HG03139 (cell line): ENCODE measurements at regions not wholly inside any gene's neighbourhood (a gene's known extent, or its start where the extent isn't known, plus 50 kb on each side); places are given as distances from the start of the nearest gene placed in this dataset.

Experiments
- ATAC-seq: cut with Tn5 transposase; IDR thresholded peaks from one replicate; pipeline ENCODE4 v1.9.1; 2021; ENCODE audit not compliant: unreplicated experiment

DNA sequence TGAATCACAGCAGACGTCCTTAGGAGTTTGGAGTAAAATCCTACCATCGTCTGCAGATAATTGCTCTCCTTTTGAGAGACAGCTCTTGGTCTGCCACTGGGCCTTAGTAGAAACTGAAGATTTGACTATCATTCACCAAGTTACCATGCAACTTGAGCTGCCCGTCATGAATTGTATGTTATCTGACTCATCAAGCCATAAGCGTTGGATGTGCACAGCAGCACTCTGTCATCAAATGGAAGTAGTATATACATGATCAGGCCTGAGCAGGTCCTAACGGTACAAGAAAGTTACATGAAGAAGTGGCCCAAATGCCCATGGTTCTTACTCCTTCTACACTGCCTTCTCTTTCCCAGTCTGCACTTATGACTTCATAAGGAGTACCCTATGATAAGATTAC, 317.8 kb downstream of the GPATCH2 start:
- ATAC-seq = no peak

- no peak for ATAC-seq
These were observed 319.1 kb downstream of the GPATCH2 start for GRCh38 chr1:217311766-217312165.

- no peak for ATAC-seq
These were observed 319.6 kb downstream of the GPATCH2 start for GRCh38 chr1:217311269-217311668.

DNA sequence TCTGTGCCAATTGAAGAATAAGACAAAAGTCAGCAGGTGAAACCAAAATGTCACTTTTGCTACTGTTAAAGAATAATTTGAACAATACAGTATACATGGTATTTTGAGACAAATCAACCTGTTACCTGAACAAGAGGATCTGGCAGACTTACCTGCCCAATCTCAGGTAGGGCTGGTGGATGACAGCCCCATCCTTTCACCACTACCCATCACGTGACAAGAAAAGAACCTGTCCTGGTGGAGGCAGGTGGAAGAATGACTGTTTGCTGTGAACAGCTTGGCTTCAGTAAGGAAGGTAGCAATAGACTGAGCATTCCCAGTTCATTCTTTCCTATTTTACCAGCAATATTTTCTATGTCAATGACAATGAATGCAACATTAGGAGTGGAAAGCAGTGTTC, 349.6 kb downstream of the GPATCH2 start:
- ATAC-seq = no peak

- no peak for ATAC-seq
These were observed 355.1 kb downstream of the GPATCH2 start for GRCh38 chr1:217275655-217276398.

GRCh38 chr1:217274927-217275654, 355.8 kb downstream of the GPATCH2 start:
- no peak for ATAC-seq

DNA sequence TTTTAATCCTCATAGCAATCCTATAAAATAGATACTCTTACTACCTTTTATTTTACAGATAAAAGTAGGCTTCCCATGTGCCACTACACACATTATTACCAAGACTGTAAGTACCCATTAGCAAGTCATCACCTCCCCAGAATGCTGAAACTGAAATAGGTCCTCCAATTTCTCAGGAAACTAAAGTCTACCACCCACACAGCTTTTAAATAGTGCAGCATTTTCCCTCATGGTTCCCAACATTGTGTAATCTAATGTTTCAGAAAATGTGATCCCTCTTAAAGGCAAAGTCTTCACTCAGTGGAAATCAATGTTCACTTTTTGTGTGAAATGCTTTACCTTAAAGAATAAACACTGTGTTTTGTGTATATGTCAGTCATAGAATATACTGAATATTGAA, 356.5 kb downstream of the GPATCH2 start:
- no peak for ATAC-seq

- ATAC-seq = no peak
These were observed 357.0 kb downstream of the GPATCH2 start for GRCh38 chr1:217273866-217274265.

DNA sequence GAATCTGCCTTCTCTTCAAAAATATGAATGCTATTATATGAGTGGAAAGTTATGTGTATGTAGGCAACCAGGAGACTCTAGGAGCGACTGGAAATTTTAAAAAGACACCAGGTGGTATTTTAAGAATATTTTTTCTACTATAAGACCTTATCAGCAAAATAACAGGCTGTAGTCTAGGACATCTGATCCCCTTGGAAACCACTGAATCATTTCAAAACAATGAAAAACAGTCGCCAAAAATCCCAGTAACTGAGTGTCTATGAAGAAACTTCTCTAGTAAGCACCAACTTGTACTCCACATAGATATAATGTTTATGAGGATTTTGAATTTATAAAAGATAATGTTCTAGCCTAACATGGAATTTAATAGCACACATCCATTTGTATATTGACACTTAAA, 358.5 kb downstream of the GPATCH2 start:
- ATAC-seq = no peak

DNA sequence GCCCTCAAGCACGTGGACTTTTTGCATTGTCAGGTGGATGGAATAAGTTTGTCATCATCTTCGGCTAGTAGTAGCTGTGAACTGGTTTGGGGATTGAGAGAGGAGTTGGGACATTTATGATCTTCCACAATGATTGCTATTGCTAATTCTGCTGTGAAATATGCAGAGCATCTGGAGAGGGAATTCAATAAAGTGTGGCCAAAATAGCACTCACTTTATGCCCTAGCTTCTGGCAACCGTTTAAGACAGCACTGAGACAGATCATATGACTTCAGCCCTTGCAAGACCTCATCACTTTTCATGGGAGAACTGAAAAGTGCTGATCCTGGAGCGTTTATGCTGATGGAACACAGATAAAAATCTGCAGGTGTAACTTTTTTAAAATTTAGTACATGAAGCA, 360.8 kb downstream of the GPATCH2 start:
- no peak for ATAC-seq

GRCh38 chr1:217268058-217268457, 362.8 kb downstream of the GPATCH2 start:
- no peak for ATAC-seq

- ATAC-seq = no peak
These were observed 369.3 kb downstream of the GPATCH2 start for GRCh38 chr1:217261636-217262035.

GRCh38 chr1:217260676-217261075, 370.2 kb downstream of the GPATCH2 start:
- no peak for ATAC-seq

DNA sequence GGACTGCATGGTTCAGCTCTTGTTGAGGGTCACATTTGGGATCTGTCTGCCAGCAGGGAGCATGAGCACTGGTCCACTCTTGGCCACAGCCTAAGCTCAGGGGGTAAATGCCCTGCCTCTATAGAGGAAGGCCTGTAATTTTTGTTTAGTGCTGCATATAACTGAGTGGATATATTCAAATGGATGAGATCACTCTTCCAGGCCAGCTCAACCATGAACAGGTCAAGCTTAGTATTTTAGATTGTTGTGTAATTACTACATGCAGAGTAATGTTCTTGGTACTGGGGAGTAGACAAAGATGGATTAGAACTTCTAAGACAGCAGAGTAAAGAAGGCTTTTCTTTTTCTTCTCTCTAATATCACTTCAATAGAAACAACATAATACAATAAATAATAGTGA, 376.9 kb downstream of the GPATCH2 start:
- no peak for ATAC-seq

DNA sequence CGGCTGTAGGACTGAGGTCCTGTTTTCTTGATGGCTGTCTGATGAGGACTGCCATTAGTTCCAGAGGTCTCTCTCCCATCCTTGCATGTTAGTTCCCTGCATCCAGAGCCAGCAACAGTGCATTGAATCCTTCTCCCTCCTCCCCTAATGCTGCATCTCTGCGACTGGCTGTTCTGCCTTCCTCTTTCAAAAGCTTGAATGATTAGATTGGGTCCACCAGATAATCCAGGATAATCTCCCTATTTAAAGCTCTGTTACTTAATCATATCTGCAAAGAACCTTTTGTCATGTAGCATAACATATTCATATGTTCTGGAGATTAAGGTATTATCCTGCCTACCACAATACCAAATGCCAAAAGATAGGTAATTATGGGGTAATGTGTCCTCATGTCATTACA, 377.5 kb downstream of the GPATCH2 start:
- ATAC-seq = no peak

DNA sequence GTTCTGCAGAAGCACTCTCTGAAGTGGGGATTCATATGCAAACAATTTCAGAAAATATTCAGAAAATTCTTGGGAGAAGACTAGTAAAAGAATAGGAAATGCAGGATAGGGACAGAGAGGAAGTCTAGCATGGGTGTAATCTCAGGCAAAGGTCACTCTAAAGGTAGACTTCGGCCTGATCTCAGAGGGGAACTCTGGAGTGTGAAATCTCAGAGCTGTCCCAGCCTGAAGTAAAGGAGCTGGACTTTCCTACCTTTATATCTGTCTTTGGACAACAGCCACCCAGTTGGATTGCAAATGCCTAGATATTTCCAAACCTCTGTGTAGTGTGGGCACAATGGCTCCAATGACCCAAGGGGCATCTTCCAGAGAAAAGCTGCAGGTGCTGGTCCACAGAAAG, 379.8 kb downstream of the GPATCH2 start:
- no peak for ATAC-seq

DNA sequence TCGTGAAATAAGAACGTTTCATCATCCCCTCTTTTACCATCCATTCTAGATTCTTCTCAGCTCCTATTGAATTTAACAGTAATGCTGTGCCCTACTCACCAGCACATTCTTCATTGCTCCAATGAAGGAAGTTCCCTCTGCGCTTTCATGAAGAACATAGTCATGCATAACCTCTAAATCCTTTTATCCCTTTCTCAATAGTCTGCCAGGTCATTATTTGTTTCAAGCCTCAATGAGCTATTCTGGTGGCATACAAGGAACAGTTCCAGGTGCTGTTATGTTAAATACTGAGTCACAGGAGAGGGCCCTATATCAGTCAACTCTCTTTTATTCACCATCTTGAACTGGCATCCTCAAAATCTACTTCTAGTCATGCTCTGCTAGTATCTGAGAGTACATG, 381.0 kb downstream of the GPATCH2 start:
- no peak for ATAC-seq

DNA sequence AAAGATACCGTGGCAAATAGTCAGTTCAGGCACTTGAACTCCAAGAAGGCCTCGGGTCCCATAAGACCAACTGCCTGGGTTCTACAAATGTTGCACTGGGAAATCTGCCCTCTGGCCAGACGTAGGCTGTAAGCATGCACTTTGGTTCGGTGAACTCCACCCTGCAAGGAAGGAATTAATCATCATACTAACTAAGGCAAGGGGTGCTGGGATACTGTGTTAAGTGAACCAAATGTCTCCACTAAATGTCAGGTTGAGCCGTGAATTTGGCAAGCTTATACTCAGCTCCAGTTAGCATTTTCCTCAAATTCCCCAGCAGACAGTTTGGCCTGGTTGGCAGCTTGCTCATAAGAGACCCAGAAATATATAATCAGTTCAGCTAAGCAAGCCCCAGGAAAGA, 385.9 kb downstream of the GPATCH2 start:
- ATAC-seq = no peak

- no peak for ATAC-seq
These were observed 390.2 kb downstream of the GPATCH2 start for GRCh38 chr1:217240656-217241055.

DNA sequence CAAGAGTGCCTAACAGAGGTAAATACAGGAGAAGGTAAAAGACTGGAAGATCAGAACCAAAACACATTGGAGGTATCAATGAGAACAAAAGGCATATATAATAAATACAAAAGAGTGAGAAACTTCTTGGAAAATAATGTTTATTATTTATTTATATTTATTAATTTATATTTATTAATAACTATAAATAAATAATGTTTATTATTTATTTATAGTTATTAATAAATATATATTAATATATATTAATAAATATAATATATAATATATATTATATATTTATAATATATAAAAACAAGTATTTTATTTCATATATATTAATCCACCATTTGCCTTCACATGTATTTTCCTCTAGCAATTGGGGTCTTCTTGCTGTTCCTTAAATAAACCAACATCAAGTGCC, 391.9 kb downstream of the GPATCH2 start:
- ATAC-seq = no peak

- ATAC-seq = no peak
These were observed 400.5 kb downstream of the GPATCH2 start for GRCh38 chr1:217230412-217230811.

DNA sequence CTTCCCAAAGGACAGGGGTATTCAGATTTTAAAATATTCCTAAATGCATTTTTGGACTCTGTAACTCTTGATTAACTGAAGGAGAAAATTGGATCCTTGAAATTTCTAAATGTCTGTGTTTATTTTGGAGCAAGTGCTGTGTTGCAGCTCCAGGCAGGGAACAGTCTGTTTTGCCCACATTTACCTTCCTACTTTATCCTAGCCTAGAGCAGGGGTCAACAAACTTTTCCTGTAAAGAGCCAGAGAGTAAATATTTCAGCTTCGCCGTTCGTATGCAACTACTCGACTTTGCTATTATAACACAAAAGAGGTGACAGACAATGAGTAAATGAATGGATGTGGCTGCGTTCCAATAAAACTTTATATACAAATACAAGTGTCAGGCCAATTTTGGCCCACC, 402.2 kb downstream of the GPATCH2 start:
- ATAC-seq = no peak

DNA sequence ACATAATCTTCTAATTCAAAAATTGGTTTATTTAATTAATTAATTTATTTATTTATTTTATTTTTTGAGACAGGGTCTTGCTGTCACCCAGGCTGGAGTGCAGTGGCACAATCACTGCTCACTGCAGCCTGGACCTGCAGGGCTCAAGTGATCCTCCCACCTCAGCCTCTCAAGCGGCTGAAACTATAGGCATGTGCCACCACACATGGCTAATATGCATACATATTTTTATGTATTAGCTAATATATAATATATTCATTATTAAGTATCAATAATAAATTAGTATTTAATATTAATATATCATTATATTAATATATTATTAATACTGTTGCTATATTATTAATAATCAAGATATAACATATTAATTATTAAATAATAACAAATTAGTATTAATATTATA, 406.7 kb downstream of the GPATCH2 start:
- no peak for ATAC-seq
